RWPE1 (cell line): ENCODE measurements at regions not wholly inside any gene's neighbourhood (a gene's known extent, or its start where the extent isn't known, plus 50 kb on each side); places are given as distances from the start of the nearest gene placed in this dataset.

ENCODE experiments used
- CTCF ChIA-PET: fragments of 350-600 bp; sonication (Branson Sonifier 250); formaldehyde crosslinking; extraction: SDS; loops from one replicate; lab custom pipeline; 2021; lab: Yijun Ruan, JAX
- POLR2A ChIA-PET: fragments of 400-600 bp; formaldehyde crosslinking; extraction: SDS; loops from one replicate; lab custom pipeline; 2020; ENCODE audit warnings: antibody characterized with exemption; ENCODE audit not compliant: low non-redundant PET; lab: Yijun Ruan, JAX
- DNase-seq: peaks from one replicate; pipeline ENCODE4 v3.0.0; 2012; ENCODE audit warnings: low spot score
- H3K27ac ChIP-seq: fragments of 450-650 bp; 2 replicates; pipeline ENCODE4 v1.5.1; 2017
- CTCF ChIP-seq: fragments of 450-650 bp; conservative IDR thresholded peaks from 2 replicates; pipeline ENCODE4 v1.5.1; 2017; ENCODE audit warnings: low read depth, mild to moderate bottlenecking

- H3K27ac ChIP-seq = no peak overlapping the region
- POLR2A ChIA-PET = no interaction called here
- CTCF ChIA-PET = no interaction called here
- no peak for DNase-seq
- no peak for TF ChIP-seq CTCF
These were observed 75.9 kb upstream of the ARID5B start for GRCh38 chr10:61825628-61826027.

GRCh38 chr10:61828034-61828433 is 73.5 kb upstream of the ARID5B start:
- CTCF ChIA-PET = no interaction called here

GRCh38 chr10:61828788-61829187 is 72.7 kb upstream of the ARID5B start:
- ChIA-PET POLR2A (no interaction called here), CTCF (interaction anchor here (0.6 kb wide), 1 partner anchor 646 kb away, joined by 3 read pairs; no protein-coding TSS in a partner anchor)
- H3K27ac ChIP-seq = no peak overlapping the region
- no peak for TF ChIP-seq CTCF
- no peak for DNase-seq

More at GRCh38 chr10:61828034-61828433, 73.5 kb upstream of the ARID5B start:
- TF ChIP-seq CTCF = no peak
- no peak overlapping the region for H3K27ac ChIP-seq
- POLR2A ChIA-PET = no interaction called here
- no peak for DNase-seq

- H3K27ac ChIP-seq = no peak overlapping the region
- TF ChIP-seq CTCF = no peak
- CTCF ChIA-PET = interaction anchor here (0.8 kb wide), 1 partner anchor 1055 kb away, joined by 3 read pairs; no protein-coding TSS in a partner anchor
- no peak for DNase-seq
- POLR2A ChIA-PET = no interaction called here
These were observed 71.2 kb upstream of the ARID5B start for GRCh38 chr10:61830072-61830845.

GRCh38 chr10:61830846-61831273 is 70.6 kb upstream of the ARID5B start:
- ChIA-PET CTCF (interaction anchor here (0.8 to 1.0 kb wide), 2 partner anchors 12 to 1056 kb away, joined by 3 to 4 read pairs; no protein-coding TSS in a partner anchor), POLR2A (no interaction called here)
- no peak for DNase-seq
- no peak overlapping the region for H3K27ac ChIP-seq
- TF ChIP-seq CTCF = no peak

- CTCF ChIA-PET = no interaction called here
- no peak overlapping the region for H3K27ac ChIP-seq
- no peak for DNase-seq
- no peak for TF ChIP-seq CTCF
- POLR2A ChIA-PET = no interaction called here
These were observed 68.5 kb upstream of the ARID5B start for GRCh38 chr10:61832866-61833481.
